Calu3 (cell line): ENCODE measurements at regions not wholly inside any gene's neighbourhood (a gene's known extent, or its start where the extent isn't known, plus 50 kb on each side); places are given as distances from the start of the nearest gene placed in this dataset.

Source experiments
- BruUV-seq: library from RNA; stranded (reverse); fragments of 400-500 nt; replicated peaks from 2 replicates; lab custom pipeline; 2021; lab: Mats Ljungman, UMichigan
- CTCF ChIA-PET: fragments of 300-600 bp; sonication (Branson Sonifier 250); formaldehyde crosslinking; loops from one replicate; lab custom pipeline; 2022; ENCODE audit warnings: antibody characterized with exemption; lab: Charles Lee
- DNase-seq: peaks from one replicate; pipeline ENCODE4 v3.0.0; 2022
- H3K27ac Mint-ChIP-seq: one replicate; pipeline ENCODE4 v1.8.0; 2022; ENCODE audit warnings: mixed read lengths; ENCODE audit not compliant: unreplicated experiment
- H3K27me3 Mint-ChIP-seq: one replicate; pipeline ENCODE4 v1.8.0; 2022; ENCODE audit warnings: mixed read lengths; ENCODE audit not compliant: unreplicated experiment
- H3K36me3 Mint-ChIP-seq: one replicate; pipeline ENCODE4 v1.8.0; 2022; ENCODE audit warnings: mild to moderate bottlenecking, moderate library complexity, mixed read lengths; ENCODE audit not compliant: insufficient read depth, unreplicated experiment
- H3K4me1 Mint-ChIP-seq: one replicate; pipeline ENCODE4 v1.8.0; 2022; ENCODE audit warnings: mild to moderate bottlenecking, low read depth, mixed read lengths; ENCODE audit not compliant: unreplicated experiment
- H3K4me3 Mint-ChIP-seq: one replicate; pipeline ENCODE4 v1.8.0; 2022; ENCODE audit warnings: mild to moderate bottlenecking, low read depth, moderate library complexity, mixed read lengths; ENCODE audit not compliant: unreplicated experiment
- H3K9me3 Mint-ChIP-seq: one replicate; pipeline ENCODE4 v1.8.0; 2022; ENCODE audit warnings: low read depth, mixed read lengths; ENCODE audit not compliant: unreplicated experiment
- CTCF ChIP-seq: fragments of 200-600 bp; IDR thresholded peaks from one replicate; pipeline ENCODE4 v1.8.0; 2022; ENCODE audit warnings: antibody characterized with exemption; ENCODE audit not compliant: unreplicated experiment
- intact Hi-C: fragments of 100-400 bp; cut with micrococcal nuclease; formaldehyde crosslinking; loops from one replicate; pipeline ENCODE4 v1.10.0; 2022; ENCODE audit not compliant: unreplicated experiment

GRCh38 chr2:220341014-220341413 lies 713.6 kb downstream of the SLC4A3 start:
- no peak for DNase-seq
- TF ChIP-seq CTCF: no peak
- CTCF ChIA-PET: no interaction called here
- intact Hi-C loops: no loop called here
- Mint-ChIP-seq H3K4me3 (no peak overlapping the region), H3K9me3 (peaks cover 3% of the 10 kb centered on the region), H3K27me3 (no peaks in the 10 kb centered on the region), H3K27ac (no peak overlapping the region), H3K4me1 (peaks cover 13% of the 10 kb centered on the region), H3K36me3 (no peaks in the 10 kb centered on the region)
- BruUV-seq: no TSS peak

- no TSS peak for BruUV-seq
- intact Hi-C loops: no loop called here
- H3K27ac Mint-ChIP-seq: no peak overlapping the region
- no peaks in the 10 kb centered on the region for H3K36me3 Mint-ChIP-seq
- no peaks in the 10 kb centered on the region for H3K4me1 Mint-ChIP-seq
- CTCF ChIA-PET: interaction anchor here (0.6 kb wide), 1 partner anchor 1065 kb away, joined by 5 read pairs; no protein-coding TSS in a partner anchor
- no peak overlapping the region for H3K4me3 Mint-ChIP-seq
- no peak for TF ChIP-seq CTCF
- H3K9me3 Mint-ChIP-seq: no peaks in the 10 kb centered on the region
- no peak for DNase-seq
- H3K27me3 Mint-ChIP-seq: no peaks in the 10 kb centered on the region
Observed at GRCh38 chr2:220346919-220347318, 719.5 kb downstream of the SLC4A3 start.

DNA sequence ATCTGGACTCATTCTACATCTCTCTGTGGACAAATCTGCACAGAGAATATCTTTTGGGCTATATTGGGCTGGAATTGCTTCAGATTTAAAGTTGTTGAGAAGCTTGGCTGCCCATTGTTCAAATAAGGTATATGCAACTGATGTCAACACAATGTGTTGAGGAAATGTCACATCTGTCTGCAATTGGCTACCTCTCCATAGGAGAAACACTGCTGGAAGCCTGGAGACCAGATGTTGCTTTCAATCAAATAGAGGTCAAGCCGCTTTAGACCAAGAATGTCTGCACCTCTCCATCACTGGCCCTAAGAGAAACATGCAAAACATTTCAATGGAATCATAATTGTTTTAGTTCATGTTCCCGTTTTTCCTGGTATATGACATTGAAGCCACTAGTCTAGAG lies 720.2 kb downstream of the SLC4A3 start:
- intact Hi-C loops: no loop called here
- CTCF ChIA-PET: no interaction called here
- no peaks in the 10 kb centered on the region for H3K27me3 Mint-ChIP-seq
- no peaks in the 10 kb centered on the region for H3K36me3 Mint-ChIP-seq
- no peaks in the 10 kb centered on the region for H3K4me1 Mint-ChIP-seq
- no peak for DNase-seq
- no peak overlapping the region for H3K27ac Mint-ChIP-seq
- no peaks in the 10 kb centered on the region for H3K9me3 Mint-ChIP-seq
- no TSS peak for BruUV-seq
- H3K4me3 Mint-ChIP-seq: no peak overlapping the region
- no peak for TF ChIP-seq CTCF

DNA sequence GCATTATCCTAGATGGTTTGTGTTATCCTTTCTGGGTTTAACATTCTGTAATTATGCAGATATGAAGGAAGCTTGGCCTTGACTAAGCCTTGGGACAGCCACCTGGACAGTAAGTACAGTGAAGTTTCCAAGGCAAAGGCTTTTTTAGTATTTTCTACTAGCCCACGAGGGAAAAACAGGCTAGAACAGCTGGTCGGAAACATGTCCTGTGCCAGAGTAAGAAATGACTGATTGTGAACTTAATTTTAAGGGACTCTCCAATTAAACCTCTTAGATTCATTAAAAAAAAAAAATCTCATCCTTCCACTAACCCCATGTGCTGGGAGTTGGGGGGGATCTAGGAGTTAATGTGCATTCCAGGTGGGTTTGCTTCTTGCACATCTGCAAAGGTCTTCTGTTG lies 720.8 kb downstream of the SLC4A3 start:
- Mint-ChIP-seq H3K36me3 (no peaks in the 10 kb centered on the region), H3K9me3 (no peaks in the 10 kb centered on the region), H3K27me3 (no peaks in the 10 kb centered on the region), H3K27ac (no peak overlapping the region), H3K4me3 (no peak overlapping the region), H3K4me1 (no peaks in the 10 kb centered on the region)
- intact Hi-C loops: no loop called here
- TF ChIP-seq CTCF: no peak
- no peak for DNase-seq
- CTCF ChIA-PET: no interaction called here
- no TSS peak for BruUV-seq

GRCh38 chr2:220353897-220354296 lies 726.5 kb downstream of the SLC4A3 start:
- no peak overlapping the region for H3K4me3 Mint-ChIP-seq
- BruUV-seq: no TSS peak
- no peak for TF ChIP-seq CTCF
- no peak overlapping the region for H3K27ac Mint-ChIP-seq
- H3K9me3 Mint-ChIP-seq: no peaks in the 10 kb centered on the region
- no peaks in the 10 kb centered on the region for H3K27me3 Mint-ChIP-seq
- peaks cover 27% of the 10 kb centered on the region for H3K4me1 Mint-ChIP-seq
- no peaks in the 10 kb centered on the region for H3K36me3 Mint-ChIP-seq
- DNase-seq: no peak
- intact Hi-C loops: no loop called here
- CTCF ChIA-PET: no interaction called here
